Adrenal gland (tissue), 5 donors: ENCODE measurements at regions not wholly inside any gene's neighbourhood (a gene's known extent, or its start where the extent isn't known, plus 50 kb on each side); places are given as distances from the start of the nearest gene placed in this dataset.

Source experiments
- CTCF ChIP-seq, 6 experiments: fragments of 450-650 bp in 4 of 6; fragments of 200-600 bp in 2 of 6; sonication (generic) in 1 of 6; IDR thresholded peaks; 1 replicate in 5 of 6; 2 replicates in 1 of 6; pipeline versions ENCODE4 v1.5.1 to v1.8.0; 2016 to 2021; ENCODE audit warnings: antibody characterized with exemption in 6 of 6, mild to moderate bottlenecking in 2 of 6, moderate library complexity in 1 of 6
- POLR2A ChIP-seq, 2 donors: fragments of 450-650 bp; IDR thresholded peaks; one replicate each; pipeline ENCODE4 v1.6.1; 2017; ENCODE audit warnings: antibody characterized with exemption in 2 of 2, mild to moderate bottlenecking in 2 of 2, moderate library complexity in 1 of 2
- donor health status: DM: no; HTN: no; CAD: no.

DNA sequence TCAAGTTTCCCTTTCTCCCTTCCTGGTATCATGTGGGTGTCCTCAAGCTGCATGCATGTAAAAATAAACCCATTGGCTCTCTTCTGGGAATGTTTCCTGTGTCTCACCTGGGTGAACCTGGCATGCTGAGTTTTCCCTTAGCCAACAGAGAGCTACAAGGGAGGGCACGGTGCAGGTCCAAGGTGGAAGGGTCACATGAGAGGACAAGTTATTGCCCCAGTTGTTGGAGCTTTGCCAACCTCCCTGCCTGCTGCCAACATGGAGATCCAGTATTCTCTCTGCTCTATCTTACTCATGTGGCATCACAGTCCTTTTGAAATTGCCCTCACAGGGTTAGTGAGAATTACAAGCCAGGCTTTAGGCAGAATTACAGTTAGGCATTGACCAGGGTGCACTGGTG is 196.1 kb upstream of the GYPA start:
- TF ChIP-seq CTCF (IDR thresholded peaks at IDR 0.05), result no peak
- no peak for TF ChIP-seq POLR2A (IDR thresholded peaks at IDR 0.05)
